Neuronal stem cell (in vitro differentiated cells): ENCODE measurements at regions not wholly inside any gene's neighbourhood (a gene's known extent, or its start where the extent isn't known, plus 50 kb on each side); places are given as distances from the start of the nearest gene placed in this dataset.

ENCODE experiments used
- DNase-seq: peaks from one replicate; pipeline ENCODE4 v3.0.0-alpha.2; 2013; ENCODE audit warnings: low spot score
- H2AFZ ChIP-seq: one replicate; pipeline ENCODE4 v1.6.1; 2013; ENCODE audit warnings: mild to moderate bottlenecking, low read length, inconsistent platforms
- H2AK5ac ChIP-seq: 2 replicates; pipeline ENCODE4 v1.6.1; 2013; ENCODE audit warnings: low read depth, mild to moderate bottlenecking, inconsistent platforms, low read length, moderate library complexity, mixed read lengths
- H2BK120ac ChIP-seq: 2 replicates; pipeline ENCODE4 v1.6.1; 2013; ENCODE audit warnings: low read depth, mild to moderate bottlenecking, inconsistent platforms, low read length, moderate library complexity, mixed read lengths
- H2BK12ac ChIP-seq: one replicate; pipeline ENCODE4 v1.6.1; 2013; ENCODE audit warnings: low read length, inconsistent platforms
- H2BK15ac ChIP-seq: 2 replicates; pipeline ENCODE4 v1.6.1; 2013; ENCODE audit warnings: mild to moderate bottlenecking, low read length, inconsistent platforms, mixed read lengths
- H2BK5ac ChIP-seq: one replicate; pipeline ENCODE4 v1.6.1; 2013; ENCODE audit warnings: inconsistent platforms, mild to moderate bottlenecking, low read length, moderate library complexity
- H3K14ac ChIP-seq: one replicate; pipeline ENCODE4 v1.6.1; 2013; ENCODE audit warnings: low read length, inconsistent platforms
- H3K18ac ChIP-seq: 2 replicates; pipeline ENCODE4 v1.6.1; 2013; ENCODE audit warnings: low read length, inconsistent platforms
- H3K23ac ChIP-seq: 2 replicates; pipeline ENCODE4 v1.6.1; 2013; ENCODE audit warnings: low read depth, mild to moderate bottlenecking, mixed read lengths, low read length, inconsistent platforms; ENCODE audit not compliant: poor library complexity
- H3K27ac ChIP-seq: replicated peaks from 3 replicates; pipeline ENCODE4 v1.5.1; 2013; ENCODE audit warnings: low read length, inconsistent platforms
- H3K27me3 ChIP-seq, 3 experiments: 2 replicates each; pipeline ENCODE4 v1.6.1; 2013; ENCODE audit warnings: low read length in 3 of 3, mild to moderate bottlenecking in 2 of 3, inconsistent platforms in 1 of 3, low read depth in 1 of 3, mixed read lengths in 1 of 3, moderate library complexity in 1 of 3; ENCODE audit not compliant: control insufficient read depth in 3 of 3, insufficient read depth in 3 of 3
- H3K36me3 ChIP-seq, 2 donors: replicated peaks in 1 of 2; 2 replicates each; pipeline ENCODE4 v1.6.1; 2013; ENCODE audit warnings: low read length in 2 of 2; ENCODE audit not compliant: control insufficient read depth in 2 of 2, insufficient read depth in 2 of 2
- H3K4ac ChIP-seq: 2 replicates; pipeline ENCODE4 v1.6.1; 2013; ENCODE audit warnings: inconsistent platforms, mild to moderate bottlenecking, low read length, moderate library complexity
- H3K4me1 ChIP-seq, 2 donors: 1 replicate in 1 of 2; 2 replicates in 1 of 2; pipeline ENCODE4 v1.6.1; 2013; ENCODE audit warnings: low read length in 2 of 2, low read depth in 1 of 2; ENCODE audit not compliant: control insufficient read depth in 2 of 2, insufficient read depth in 1 of 2
- H3K4me2 ChIP-seq: one replicate; pipeline ENCODE4 v1.6.1; 2013; ENCODE audit warnings: mild to moderate bottlenecking, low read length, inconsistent platforms; ENCODE audit not compliant: insufficient read depth, poor library complexity, severe bottlenecking
- H3K4me3 ChIP-seq, 2 donors: 2 replicates each; pipeline ENCODE4 v1.5.1; 2013; ENCODE audit warnings: low read length in 2 of 2, mild to moderate bottlenecking in 2 of 2, inconsistent platforms in 1 of 2, moderate library complexity in 1 of 2
- H3K79me1 ChIP-seq: one replicate; pipeline ENCODE4 v1.6.1; 2013; ENCODE audit warnings: low read depth, mild to moderate bottlenecking, inconsistent platforms, low read length, moderate library complexity
- H3K9ac ChIP-seq: one replicate; pipeline ENCODE4 v1.6.1; 2013; ENCODE audit warnings: mild to moderate bottlenecking, low read depth, low read length, inconsistent platforms; ENCODE audit not compliant: poor library complexity
- H3K9me3 ChIP-seq, 2 donors: replicated peaks in 1 of 2; 2 replicates each; pipeline versions ENCODE3 to v1.6.1; 2013; ENCODE audit warnings: low read length in 2 of 2, mild to moderate bottlenecking in 2 of 2, inconsistent platforms in 1 of 2, low read depth in 1 of 2, mixed read lengths in 1 of 2, moderate library complexity in 1 of 2; ENCODE audit not compliant: control insufficient read depth in 2 of 2, insufficient read depth in 1 of 2
- H4K8ac ChIP-seq: one replicate; pipeline ENCODE4 v1.6.1; 2013; ENCODE audit warnings: low read depth, mild to moderate bottlenecking, inconsistent platforms, low read length, moderate library complexity
- H4K91ac ChIP-seq: one replicate; pipeline ENCODE4 v1.6.1; 2013; ENCODE audit warnings: low read length, low read depth, mild to moderate bottlenecking, inconsistent platforms; ENCODE audit not compliant: poor library complexity
- WGBS, 2 donors: extraction: QIAGEN DNeasy Blood & Tissue Kit; methylation state at CpG; one replicate each; pipeline ENCODE4 v1.1.7; 2013; ENCODE audit warnings: missing lambda C conversion rate in 2 of 2, mixed read lengths in 1 of 2; ENCODE audit not compliant: insufficient read length in 2 of 2, insufficient replicate concordance in 1 of 2; ENCODE audit errors: extremely low coverage in 2 of 2; 5-methylcytosine and 5-hydroxymethylcytosine counted together

DNA sequence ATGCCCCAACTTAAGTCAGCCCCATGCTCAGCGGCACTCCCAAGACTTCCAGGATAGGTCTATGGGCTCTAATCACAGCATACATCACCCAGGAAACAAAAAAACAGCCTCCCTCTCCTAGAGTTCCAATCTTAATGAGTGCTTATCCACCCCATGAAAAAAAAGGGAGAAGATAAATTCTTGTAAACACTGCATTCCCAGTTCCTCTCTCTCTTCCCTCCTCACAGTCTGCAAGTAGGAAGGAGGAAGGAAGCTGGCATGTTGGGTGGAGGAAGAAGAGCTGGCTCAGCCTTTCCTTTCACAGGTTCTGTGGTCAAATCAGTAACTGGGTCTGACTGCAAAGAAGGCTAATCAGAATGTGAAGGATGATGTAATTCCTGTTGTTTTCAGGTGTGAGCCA is 69.9 kb upstream of the ZC3H11B start:
- Histone ChIP-seq H3K27ac (no peak overlapping the region), H3K79me1 (no peaks in the 10 kb centered on the region), H3K14ac (no peak overlapping the region), H3K4me1 (peaks cover 0 to 4% of the 10 kb centered on the region in 2 donors), H4K91ac (no peak overlapping the region), H3K23ac (no peak overlapping the region), H3K9me3 (peaks cover 0 to 9% of the 10 kb centered on the region in 2 donors), H3K4me2 (no peak overlapping the region), H3K36me3 (no peaks in the 10 kb centered on the region), H2BK12ac (no peak overlapping the region), H3K18ac (no peak overlapping the region), H2AFZ (peak overlapping the region; percentile 58), H2BK15ac (no peak overlapping the region), H3K9ac (no peak overlapping the region), H3K4ac (no peak overlapping the region), H2BK120ac (no peak overlapping the region), H3K4me3 (no peak overlapping the region), H2AK5ac (no peak overlapping the region), H2BK5ac (no peak overlapping the region), H3K27me3 (no peaks in the 10 kb centered on the region), H4K8ac (no peak overlapping the region)
- no peak for DNase-seq
- no CpG with 5 or more reads among the region's 1 CpG for WGBS, 2 donors

DNA sequence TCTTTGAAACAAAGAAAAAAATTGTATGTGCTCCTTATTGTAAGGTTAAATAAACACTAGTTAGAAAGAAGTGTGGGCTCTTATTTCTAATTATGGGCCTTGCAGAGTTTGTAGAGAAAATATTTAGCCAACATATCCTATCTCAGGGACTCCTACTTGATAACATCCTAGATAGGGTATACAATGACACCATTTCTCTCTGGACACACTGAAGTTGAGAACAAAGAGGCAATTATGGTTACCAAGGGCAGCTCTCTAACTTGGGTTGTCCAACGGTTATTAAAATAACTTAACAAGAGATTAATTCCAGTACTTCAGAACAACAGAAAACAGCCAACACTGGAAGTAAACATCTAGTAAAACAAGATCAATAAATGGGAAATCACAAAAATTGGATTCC is 69.0 kb upstream of the ZC3H11B start:
- Histone ChIP-seq H4K8ac (no peak overlapping the region), H2AFZ (no peak overlapping the region), H3K9me3 (peaks cover 0 to 2% of the 10 kb centered on the region in 2 donors), H3K9ac (no peak overlapping the region), H2BK120ac (no peak overlapping the region), H3K27me3 (no peaks in the 10 kb centered on the region), H3K4me3 (no peak overlapping the region), H3K14ac (no peak overlapping the region), H2BK5ac (no peak overlapping the region), H3K27ac (no peak overlapping the region), H3K4ac (no peak overlapping the region), H2BK15ac (no peak overlapping the region), H3K18ac (no peak overlapping the region), H3K4me1 (peaks cover 0 to 4% of the 10 kb centered on the region in 2 donors), H3K36me3 (no peaks in the 10 kb centered on the region), H3K4me2 (no peak overlapping the region), H3K23ac (no peak overlapping the region), H3K79me1 (no peaks in the 10 kb centered on the region), H4K91ac (no peak overlapping the region), H2AK5ac (no peak overlapping the region), H2BK12ac (no peak overlapping the region)
- DNase-seq: no peak
- no CpG with 5 or more reads among the region's 1 CpG for WGBS, 2 donors

DNA sequence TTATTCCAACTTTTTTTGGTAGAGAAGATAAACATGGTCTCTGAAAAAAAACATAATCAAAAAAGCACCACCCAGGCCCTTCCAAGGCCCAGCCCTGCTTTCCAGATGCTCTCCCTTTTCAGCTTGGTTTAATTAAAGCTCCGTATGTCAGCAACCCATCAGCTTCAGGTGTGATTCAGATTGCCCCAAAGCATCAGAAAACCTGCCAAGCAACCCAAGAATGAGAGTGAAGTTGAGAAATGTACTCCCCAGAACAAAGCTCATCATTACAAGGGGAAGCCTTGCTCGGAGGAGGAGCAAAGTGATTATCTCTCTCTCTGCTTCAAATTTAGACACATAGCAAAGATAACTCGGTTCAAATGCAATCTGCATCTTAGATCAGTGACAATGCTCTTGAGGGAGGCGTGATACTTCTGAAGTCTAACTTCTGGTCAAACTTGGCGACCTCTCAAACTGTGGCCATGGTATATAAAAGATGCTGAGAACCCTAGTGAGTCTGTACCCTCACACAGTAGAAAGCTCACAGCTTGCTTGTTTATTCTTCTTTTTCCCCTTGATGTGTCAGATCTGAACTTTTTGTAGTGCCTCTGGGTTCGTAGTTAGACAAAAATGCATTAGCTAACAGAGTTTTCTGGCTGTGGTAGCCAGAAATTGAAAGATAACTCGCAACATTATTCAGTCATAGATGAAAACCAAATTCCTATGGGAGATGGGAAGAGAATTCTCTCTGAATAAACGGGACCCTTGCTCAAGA is 63.3 kb upstream of the ZC3H11B start:
- Histone ChIP-seq H4K91ac (no peak overlapping the region), H3K27me3 (no peaks in the 10 kb centered on the region), H3K9ac (no peak overlapping the region), H3K23ac (no peak overlapping the region), H2AK5ac (no peak overlapping the region), H2BK5ac (no peak overlapping the region), H2BK120ac (no peak overlapping the region), H2AFZ (peak overlapping the region; percentile 22), H3K18ac (no peak overlapping the region), H3K4me1 (no peaks in the 10 kb centered on the region), H3K14ac (no peak overlapping the region), H3K9me3 (peaks cover 0 to 2% of the 10 kb centered on the region in 2 donors), H2BK15ac (no peak overlapping the region), H3K4me2 (no peak overlapping the region), H4K8ac (no peak overlapping the region), H3K27ac (no peak overlapping the region), H3K36me3 (no peaks in the 10 kb centered on the region), H3K4me3 (no peak overlapping the region), H3K4ac (no peak overlapping the region), H3K79me1 (no peaks in the 10 kb centered on the region), H2BK12ac (no peak overlapping the region)
- no peak for DNase-seq
- WGBS, 2 donors: no CpG with 5 or more reads among the region's 8 CpGs

DNA sequence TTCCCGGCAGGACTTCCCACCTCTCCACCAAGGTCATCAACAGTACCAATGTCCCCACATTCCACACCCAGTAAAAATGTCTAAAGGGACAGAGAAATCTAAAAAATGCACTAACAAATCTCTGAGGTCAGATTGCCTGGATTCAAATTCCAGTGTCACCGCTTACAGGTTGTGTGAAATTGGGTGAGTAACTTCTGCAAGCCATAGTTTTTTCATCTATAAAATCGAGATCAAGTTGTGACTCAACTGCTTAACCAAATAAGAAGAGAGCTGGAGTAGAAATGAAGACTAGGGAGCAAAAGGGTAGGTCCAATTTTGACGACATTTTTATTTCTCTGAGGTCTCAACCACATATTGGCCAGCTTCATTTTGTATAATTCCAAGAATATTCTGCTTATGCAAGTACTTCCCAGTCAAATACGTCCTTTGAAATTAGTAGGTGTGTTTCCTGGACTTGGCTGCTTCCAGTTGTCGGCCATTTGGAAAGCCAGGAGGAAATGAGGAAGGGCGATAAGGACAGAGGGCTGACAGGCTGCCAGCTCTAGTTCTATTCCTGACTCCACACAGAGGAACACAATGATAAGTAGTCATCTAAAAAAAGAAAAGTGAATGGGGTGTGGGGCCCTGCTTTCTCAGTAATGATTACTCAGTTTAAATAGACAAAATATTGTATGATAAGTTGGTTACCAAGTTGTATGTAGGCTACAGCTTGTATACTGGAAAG is 57.7 kb upstream of the ZC3H11B start:
- Histone ChIP-seq H2BK5ac (no peak overlapping the region), H3K4ac (no peak overlapping the region), H2BK15ac (no peak overlapping the region), H2AFZ (no peak overlapping the region), H3K9me3 (peaks cover 0 to 5% of the 10 kb centered on the region in 2 donors), H3K36me3 (no peaks in the 10 kb centered on the region), H3K27ac (no peak overlapping the region), H3K4me3 (no peak overlapping the region), H3K4me1 (no peaks in the 10 kb centered on the region), H3K4me2 (no peak overlapping the region), H3K27me3 (no peaks in the 10 kb centered on the region), H3K23ac (no peak overlapping the region), H3K9ac (no peak overlapping the region), H2AK5ac (no peak overlapping the region), H3K79me1 (no peaks in the 10 kb centered on the region), H2BK120ac (no peak overlapping the region), H4K8ac (no peak overlapping the region), H3K18ac (no peak overlapping the region), H4K91ac (no peak overlapping the region), H2BK12ac (no peak overlapping the region), H3K14ac (no peak overlapping the region)
- DNase-seq: no peak
- WGBS, 2 donors: no CpG with 5 or more reads among the region's 7 CpGs
